Suprapubic skin (tissue), 4 donors: ENCODE measurements at regions not wholly inside any gene's neighbourhood (a gene's known extent, or its start where the extent isn't known, plus 50 kb on each side); places are given as distances from the start of the nearest gene placed in this dataset.

ENCODE experiments used
- EP300 ChIP-seq: sonication (generic); formaldehyde crosslinking; IDR thresholded peaks from one replicate; pipeline ENCODE4 v1.6.1; 2017; ENCODE audit warnings: antibody characterized with exemption
- POLR2A ChIP-seq, 2 donors: fragments of 450-650 bp; IDR thresholded peaks; one replicate each; pipeline ENCODE4 v1.6.1; 2017; ENCODE audit warnings: antibody characterized with exemption in 2 of 2, mild to moderate bottlenecking in 2 of 2, moderate library complexity in 2 of 2
- POLR2AphosphoS5 ChIP-seq, 3 donors: sonication (generic); formaldehyde crosslinking; IDR thresholded peaks; one replicate each; pipeline ENCODE4 v1.6.1; 2017; ENCODE audit warnings: antibody characterized with exemption in 3 of 3
- TF ChIP-seq, protein P1 (sequence below), 2 donors: fragments of 200-600 bp in 1 of 2; fragments of 450-650 bp in 1 of 2; sonication (generic) in 1 of 2; IDR thresholded peaks; one replicate each; pipeline ENCODE4 v1.5.1; 2016 to 2019; ENCODE audit warnings: antibody characterized with exemption in 2 of 2, mild to moderate bottlenecking in 1 of 2, moderate library complexity in 1 of 2

DNA sequence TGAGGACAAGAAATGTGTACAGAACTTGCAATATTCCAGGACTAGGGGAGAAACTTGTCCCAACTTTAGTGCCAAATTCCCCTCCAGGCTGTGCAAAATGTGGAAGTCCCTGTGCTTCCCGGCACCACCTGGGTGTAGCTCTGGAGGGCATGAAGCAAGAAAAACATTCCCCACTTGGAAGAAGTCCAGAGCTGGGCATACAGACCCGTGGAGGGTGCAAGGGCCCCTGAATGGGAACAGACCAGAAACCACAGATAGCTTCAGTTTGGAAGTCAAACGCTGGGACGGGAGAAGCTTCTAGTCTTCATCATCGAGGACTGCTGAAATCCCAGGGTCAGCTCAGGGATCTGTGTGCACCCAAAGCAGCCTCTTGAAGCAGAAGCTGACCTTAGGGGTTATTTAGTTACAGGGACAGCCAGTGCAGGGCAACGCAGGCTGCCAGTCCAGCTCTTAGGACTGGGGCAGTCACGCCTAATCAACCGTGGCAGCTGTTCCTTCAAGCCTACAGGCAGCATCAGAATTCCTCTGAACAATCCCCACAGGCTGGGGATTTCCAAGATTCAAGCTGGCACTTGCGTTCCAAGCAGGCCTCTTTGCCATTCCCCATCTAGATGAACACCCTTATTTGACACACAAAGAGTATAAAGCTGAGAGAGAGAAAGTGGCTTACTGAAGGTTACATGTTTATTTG is 269.4 kb downstream of the LOXHD1 start:
- TF ChIP-seq, protein P1, sequence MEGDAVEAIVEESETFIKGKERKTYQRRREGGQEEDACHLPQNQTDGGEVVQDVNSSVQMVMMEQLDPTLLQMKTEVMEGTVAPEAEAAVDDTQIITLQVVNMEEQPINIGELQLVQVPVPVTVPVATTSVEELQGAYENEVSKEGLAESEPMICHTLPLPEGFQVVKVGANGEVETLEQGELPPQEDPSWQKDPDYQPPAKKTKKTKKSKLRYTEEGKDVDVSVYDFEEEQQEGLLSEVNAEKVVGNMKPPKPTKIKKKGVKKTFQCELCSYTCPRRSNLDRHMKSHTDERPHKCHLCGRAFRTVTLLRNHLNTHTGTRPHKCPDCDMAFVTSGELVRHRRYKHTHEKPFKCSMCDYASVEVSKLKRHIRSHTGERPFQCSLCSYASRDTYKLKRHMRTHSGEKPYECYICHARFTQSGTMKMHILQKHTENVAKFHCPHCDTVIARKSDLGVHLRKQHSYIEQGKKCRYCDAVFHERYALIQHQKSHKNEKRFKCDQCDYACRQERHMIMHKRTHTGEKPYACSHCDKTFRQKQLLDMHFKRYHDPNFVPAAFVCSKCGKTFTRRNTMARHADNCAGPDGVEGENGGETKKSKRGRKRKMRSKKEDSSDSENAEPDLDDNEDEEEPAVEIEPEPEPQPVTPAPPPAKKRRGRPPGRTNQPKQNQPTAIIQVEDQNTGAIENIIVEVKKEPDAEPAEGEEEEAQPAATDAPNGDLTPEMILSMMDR (IDR thresholded peaks at IDR 0.05), result no peak
- TF ChIP-seq POLR2A (IDR thresholded peaks at IDR 0.05), result no peak
- TF ChIP-seq POLR2AphosphoS5 (IDR thresholded peaks at IDR 0.05), result no peak
- TF ChIP-seq EP300, result no peak
